Adrenal gland (tissue), 9 donors: ENCODE measurements at regions not wholly inside any gene's neighbourhood (a gene's known extent, or its start where the extent isn't known, plus 50 kb on each side); places are given as distances from the start of the nearest gene placed in this dataset.

Experiments
- DNase-seq, 7 donors: peaks; one replicate each; pipeline ENCODE4 v3.0.0-alpha.2; 2019 to 2020
- H3K27ac ChIP-seq, 5 donors: fragments of 200-600 bp; sonication (generic) in 4 of 5; 1 replicate in 3 of 5; 2 replicates in 2 of 5; pipeline versions ENCODE4 v1.5.1 to v1.8.0; 2016 to 2020; ENCODE audit warnings: mild to moderate bottlenecking in 1 of 5
- H3K27me3 ChIP-seq: fragments of 200-600 bp; 2 replicates; pipeline ENCODE4 v1.8.0; 2021
- H3K36me3 ChIP-seq, 2 donors: fragments of 200-600 bp; replicated peaks in 1 of 2; 1 replicate in 1 of 2; 2 replicates in 1 of 2; pipeline versions ENCODE4 v1.5.1 to v1.8.0; 2018 to 2022
- H3K4me1 ChIP-seq, 2 donors: fragments of 200-600 bp; replicated peaks in 1 of 2; 1 replicate in 1 of 2; 2 replicates in 1 of 2; pipeline versions ENCODE4 v1.5.1 to v1.8.0; 2018 to 2021
- H3K4me3 ChIP-seq, 4 donors: fragments of 200-600 bp; sonication (generic) in 3 of 4; one replicate each; pipeline ENCODE4 v1.5.1; 2016 to 2018
- H3K9me3 ChIP-seq, 3 donors: fragments of 200-600 bp; sonication (generic) in 1 of 3; replicated peaks in 1 of 3; 1 replicate in 2 of 3; 2 replicates in 1 of 3; pipeline versions ENCODE4 v1.5.1 to v1.8.0; 2016 to 2021
- POLR2A ChIP-seq, 2 donors: fragments of 450-650 bp; IDR thresholded peaks; one replicate each; pipeline ENCODE4 v1.6.1; 2017; ENCODE audit warnings: antibody characterized with exemption in 2 of 2, mild to moderate bottlenecking in 2 of 2, moderate library complexity in 1 of 2
- WGBS, 4 donors: extraction: QIAGEN DNeasy Blood & Tissue Kit in 2 of 4; methylation state at CpG; one replicate each; pipeline versions ENCODE4 v1.1.5 to v1.1.7; 2013 to 2017; 5-methylcytosine and 5-hydroxymethylcytosine counted together
- intact Hi-C, 2 donors: fragments of 100-400 bp; cut with DNase I; formaldehyde crosslinking; loops; one replicate each; pipeline versions ENCODE4 v1.14.1 to v1.15.0; 2022 to 2023
- TF ChIP-seq, protein P1 (sequence below), 6 experiments: fragments of 450-650 bp in 4 of 6; fragments of 200-600 bp in 2 of 6; sonication (generic) in 1 of 6; IDR thresholded peaks; 1 replicate in 5 of 6; 2 replicates in 1 of 6; pipeline versions ENCODE4 v1.5.1 to v1.8.0; 2016 to 2021; ENCODE audit warnings: antibody characterized with exemption in 6 of 6, mild to moderate bottlenecking in 2 of 6, moderate library complexity in 1 of 6
- donor health status: healthy with polysubstance abuse.
- donor health status: Bipolar disorder and iron deficiency.
- donor health status: DM: yes; HTN: yes; CAD: no.
- donor health status: DM: no; HTN: no; CAD: no.
- donor health status: DM: no; HTN: no; CAD: no.

DNA sequence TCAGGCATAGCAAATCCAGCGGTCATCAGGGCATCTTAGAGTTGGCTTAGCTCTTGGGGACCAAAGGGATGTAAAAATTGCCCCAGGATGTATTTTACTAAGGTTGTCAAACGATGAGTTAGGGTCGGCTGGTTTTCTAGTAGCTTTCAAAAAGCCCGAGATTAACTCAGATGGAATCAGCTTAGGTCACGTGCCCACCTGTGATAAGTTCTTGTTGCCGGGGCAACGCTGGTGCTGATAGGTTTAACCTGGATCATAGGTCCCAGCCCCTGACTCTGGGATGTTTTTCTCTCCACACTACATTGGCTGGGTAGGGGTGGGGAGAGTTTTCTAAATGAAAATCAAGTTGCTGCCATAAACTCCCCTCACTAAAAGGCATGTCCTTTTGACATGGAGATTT is 257.3 kb upstream of the SULF2 start:
- no peaks in the 10 kb centered on the region for H3K9me3 ChIP-seq
- no peak overlapping the region for H3K4me3 ChIP-seq
- WGBS, 4 donors: 80 to 98% (median 90%) methylated on average over 7 of the region's 7 CpGs
- intact Hi-C loops: no loop called here
- H3K27ac ChIP-seq: no peak overlapping the region
- H3K27me3 ChIP-seq: no peaks in the 10 kb centered on the region
- H3K36me3 ChIP-seq: no peaks in the 10 kb centered on the region
- no peak for DNase-seq
- peaks cover 8% of the 10 kb centered on the region in 2 donors for H3K4me1 ChIP-seq
- no peak for TF ChIP-seq POLR2A (IDR thresholded peaks at IDR 0.05)
- TF ChIP-seq, protein P1, sequence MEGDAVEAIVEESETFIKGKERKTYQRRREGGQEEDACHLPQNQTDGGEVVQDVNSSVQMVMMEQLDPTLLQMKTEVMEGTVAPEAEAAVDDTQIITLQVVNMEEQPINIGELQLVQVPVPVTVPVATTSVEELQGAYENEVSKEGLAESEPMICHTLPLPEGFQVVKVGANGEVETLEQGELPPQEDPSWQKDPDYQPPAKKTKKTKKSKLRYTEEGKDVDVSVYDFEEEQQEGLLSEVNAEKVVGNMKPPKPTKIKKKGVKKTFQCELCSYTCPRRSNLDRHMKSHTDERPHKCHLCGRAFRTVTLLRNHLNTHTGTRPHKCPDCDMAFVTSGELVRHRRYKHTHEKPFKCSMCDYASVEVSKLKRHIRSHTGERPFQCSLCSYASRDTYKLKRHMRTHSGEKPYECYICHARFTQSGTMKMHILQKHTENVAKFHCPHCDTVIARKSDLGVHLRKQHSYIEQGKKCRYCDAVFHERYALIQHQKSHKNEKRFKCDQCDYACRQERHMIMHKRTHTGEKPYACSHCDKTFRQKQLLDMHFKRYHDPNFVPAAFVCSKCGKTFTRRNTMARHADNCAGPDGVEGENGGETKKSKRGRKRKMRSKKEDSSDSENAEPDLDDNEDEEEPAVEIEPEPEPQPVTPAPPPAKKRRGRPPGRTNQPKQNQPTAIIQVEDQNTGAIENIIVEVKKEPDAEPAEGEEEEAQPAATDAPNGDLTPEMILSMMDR (IDR thresholded peaks at IDR 0.05): no peak

DNA sequence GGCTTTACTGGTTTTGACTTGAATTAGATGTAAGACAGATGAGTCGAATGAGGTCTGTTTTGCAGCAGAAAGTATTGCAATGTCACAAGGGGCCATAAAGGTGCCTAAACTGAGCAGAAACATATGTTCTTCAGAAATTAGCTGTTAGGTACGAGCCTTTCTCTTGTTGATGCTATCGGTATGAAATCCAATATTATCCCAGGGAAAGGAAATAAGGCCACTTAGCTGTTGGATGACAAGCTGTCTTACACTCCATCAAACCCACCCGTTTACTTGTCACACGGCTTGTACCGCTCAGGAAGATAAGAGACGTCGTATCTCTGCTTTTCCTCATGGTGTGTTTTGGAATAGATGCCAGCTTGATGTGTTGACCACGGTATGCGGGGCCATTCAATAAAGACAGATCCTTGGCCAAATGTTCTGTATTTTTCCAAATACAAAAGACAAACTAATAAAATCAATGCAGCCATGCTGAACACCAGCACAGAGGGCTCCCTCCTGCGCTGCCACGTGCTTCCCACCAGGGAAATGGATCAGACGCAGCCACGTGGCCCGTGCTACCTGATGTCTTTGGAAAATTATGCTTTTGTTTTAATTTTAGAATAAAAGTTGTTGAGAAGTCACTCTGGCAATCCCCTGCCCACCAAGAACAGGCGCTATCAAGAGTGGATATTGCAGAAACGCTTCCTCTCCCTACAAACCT is 255.9 kb upstream of the SULF2 start:
- H3K4me1 ChIP-seq: peaks cover 13 to 15% of the 10 kb centered on the region in 2 donors
- DNase-seq: no peak
- no peaks in the 10 kb centered on the region for H3K27me3 ChIP-seq
- WGBS, 4 donors: 71 to 75% (median 73%) methylated on average over 17 of the region's 17 CpGs
- H3K36me3 ChIP-seq: no peaks in the 10 kb centered on the region
- H3K27ac ChIP-seq: no peak overlapping the region
- no peaks in the 10 kb centered on the region for H3K9me3 ChIP-seq
- H3K4me3 ChIP-seq: no peak overlapping the region
- no peak for TF ChIP-seq POLR2A (IDR thresholded peaks at IDR 0.05)
- TF ChIP-seq, protein P1 (IDR thresholded peaks at IDR 0.05): no peak
- intact Hi-C loops: no loop called here

DNA sequence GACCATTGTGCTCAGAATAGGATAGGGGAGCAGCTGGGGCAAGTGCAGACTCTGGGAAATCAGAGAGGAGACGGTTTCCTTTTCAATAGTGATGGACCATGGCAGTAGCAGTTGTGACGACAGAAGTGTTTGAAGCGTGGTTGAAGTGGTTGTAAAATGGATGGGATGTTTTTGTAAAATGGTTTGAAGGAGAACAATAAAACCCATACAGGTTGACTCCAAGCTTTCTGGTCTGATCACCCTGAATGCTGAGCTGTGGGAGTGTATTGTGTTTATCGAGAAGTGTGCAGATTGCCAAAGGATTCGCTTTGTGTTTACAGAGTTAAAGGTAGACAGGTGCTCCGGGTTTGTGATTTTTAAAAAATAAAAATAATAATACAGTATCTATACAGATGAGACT is 255.2 kb upstream of the SULF2 start:
- TF ChIP-seq, protein P1 (IDR thresholded peaks at IDR 0.05): no peak
- no peak for TF ChIP-seq POLR2A (IDR thresholded peaks at IDR 0.05)
- no peak overlapping the region for H3K4me3 ChIP-seq
- 90 to 96% (median 95%) methylated on average over 6 of the region's 6 CpGs for WGBS, 4 donors
- H3K27me3 ChIP-seq: no peaks in the 10 kb centered on the region
- no peak for DNase-seq
- H3K4me1 ChIP-seq: peaks cover 13 to 15% of the 10 kb centered on the region in 2 donors
- intact Hi-C loops: no loop called here
- no peak overlapping the region for H3K27ac ChIP-seq
- H3K36me3 ChIP-seq: no peaks in the 10 kb centered on the region
- H3K9me3 ChIP-seq: no peaks in the 10 kb centered on the region

DNA sequence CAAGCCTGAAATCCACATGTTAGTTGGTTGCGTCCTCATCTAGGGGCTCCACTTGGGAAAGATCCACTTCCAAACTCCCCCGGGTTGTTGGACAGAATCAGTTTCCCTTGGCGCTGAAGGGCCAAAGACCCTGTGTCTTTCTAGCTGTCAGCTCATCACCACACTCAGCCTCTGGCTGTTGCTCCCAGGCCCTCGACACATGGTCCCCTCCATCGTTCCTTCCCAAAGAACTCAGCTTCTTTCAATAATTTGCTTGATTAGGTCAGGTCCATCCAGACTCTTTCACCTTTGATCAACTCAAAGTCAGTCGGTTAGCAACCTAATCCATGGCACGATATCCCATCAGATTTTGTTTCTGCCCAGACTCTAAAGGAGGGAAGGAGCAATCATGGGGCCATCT is 254.8 kb upstream of the SULF2 start:
- H3K36me3 ChIP-seq: no peaks in the 10 kb centered on the region
- no peak overlapping the region for H3K4me3 ChIP-seq
- WGBS, 4 donors: 80 to 85% (median 84%) methylated on average over 7 of the region's 7 CpGs
- H3K4me1 ChIP-seq: peaks cover 13 to 15% of the 10 kb centered on the region in 2 donors
- intact Hi-C loops: no loop called here
- TF ChIP-seq POLR2A (IDR thresholded peaks at IDR 0.05): no peak
- TF ChIP-seq, protein P1 (IDR thresholded peaks at IDR 0.05): no peak
- no peaks in the 10 kb centered on the region for H3K27me3 ChIP-seq
- no peaks in the 10 kb centered on the region for H3K9me3 ChIP-seq
- H3K27ac ChIP-seq: no peak overlapping the region
- no peak for DNase-seq
